CD14-positive monocyte (primary cell): ENCODE measurements at regions not wholly inside any gene's neighbourhood (a gene's known extent, or its start where the extent isn't known, plus 50 kb on each side); places are given as distances from the start of the nearest gene placed in this dataset.

Source experiments
- DNase-seq, 3 donors: peaks; one replicate each; pipeline ENCODE4 v3.0.0-alpha.2; 2011 to 2022
- H2AFZ ChIP-seq: 2 replicates; pipeline ENCODE4 v1.6.0; 2012; ENCODE audit warnings: mild to moderate bottlenecking, low read depth, low read length, inconsistent platforms; ENCODE audit not compliant: insufficient read depth, poor library complexity, severe bottlenecking
- H3K27ac ChIP-seq, 2 donors: 1 replicate in 1 of 2; 2 replicates in 1 of 2; pipeline ENCODE4 v1.5.1; 2012 to 2013; ENCODE audit warnings: low read length in 2 of 2, control low read depth in 1 of 2, inconsistent platforms in 1 of 2, low read depth in 1 of 2, mild to moderate bottlenecking in 1 of 2
- H3K27me3 ChIP-seq, 2 donors: one replicate each; pipeline versions ENCODE4 v1.6.0 to v1.6.1; 2011 to 2013; ENCODE audit warnings: low read length in 2 of 2; ENCODE audit not compliant: control insufficient read depth in 2 of 2, insufficient read depth in 2 of 2
- H3K36me3 ChIP-seq, 2 donors: replicated peaks in 1 of 2; 1 replicate in 1 of 2; 2 replicates in 1 of 2; pipeline versions ENCODE4 v1.5.1 to v1.6.1; 2012 to 2013; ENCODE audit warnings: low read length in 2 of 2, control low read depth in 1 of 2, inconsistent platforms in 1 of 2, mild to moderate bottlenecking in 1 of 2; ENCODE audit not compliant: insufficient read depth in 2 of 2, control insufficient read depth in 1 of 2
- H3K4me1 ChIP-seq, 2 donors: 1 replicate in 1 of 2; 2 replicates in 1 of 2; pipeline versions ENCODE4 v1.5.1 to v1.6.1; 2012 to 2013; ENCODE audit warnings: low read length in 2 of 2, control low read depth in 1 of 2, inconsistent platforms in 1 of 2, mild to moderate bottlenecking in 1 of 2, moderate library complexity in 1 of 2; ENCODE audit not compliant: insufficient read depth in 2 of 2, control insufficient read depth in 1 of 2
- H3K4me2 ChIP-seq: replicated peaks from 2 replicates; pipeline ENCODE3; 2012; ENCODE audit warnings: low read length, moderate library complexity, mild to moderate bottlenecking; ENCODE audit not compliant: poor library complexity, severe bottlenecking; ENCODE audit errors: extremely low read depth
- H3K4me3 ChIP-seq, 3 experiments: fragments of 200-600 bp in 1 of 3; sonication (generic) in 1 of 3; replicated peaks in 1 of 3; 1 replicate in 2 of 3; 2 replicates in 1 of 3; pipeline ENCODE4 v1.5.1; 2011 to 2013; ENCODE audit warnings: low read length in 3 of 3, mild to moderate bottlenecking in 3 of 3, control low read depth in 2 of 3, low read depth in 2 of 3, inconsistent platforms in 1 of 3, moderate library complexity in 1 of 3
- H3K79me2 ChIP-seq: 2 replicates; pipeline ENCODE4 v1.6.0; 2012; ENCODE audit warnings: mild to moderate bottlenecking, control low read depth, inconsistent platforms, low read length, moderate library complexity; ENCODE audit not compliant: insufficient read depth
- H3K9ac ChIP-seq: 2 replicates; pipeline ENCODE4 v1.6.0; 2017; ENCODE audit warnings: low read length, mild to moderate bottlenecking; ENCODE audit not compliant: insufficient read depth, poor library complexity, severe bottlenecking
- H3K9me3 ChIP-seq, 2 donors: replicated peaks in 1 of 2; 1 replicate in 1 of 2; 2 replicates in 1 of 2; pipeline versions ENCODE4 v1.5.1 to v1.6.1; 2012 to 2013; ENCODE audit warnings: low read length in 2 of 2, control low read depth in 1 of 2; ENCODE audit not compliant: control insufficient read depth in 1 of 2, insufficient read depth in 1 of 2
- H4K20me1 ChIP-seq: 2 replicates; pipeline ENCODE4 v1.6.0; 2012; ENCODE audit warnings: mild to moderate bottlenecking, low read length, control low read depth, moderate library complexity; ENCODE audit not compliant: insufficient read depth
- H3K27ac Mint-ChIP-seq, 7 donors: one replicate each; pipeline ENCODE4 v1.8.0; 2020; ENCODE audit warnings: mild to moderate bottlenecking in 7 of 7, mixed read lengths in 7 of 7, moderate library complexity in 6 of 7, inconsistent platforms in 2 of 7
- H3K27me3 Mint-ChIP-seq, 3 donors: one replicate each; pipeline ENCODE4 v1.8.0; 2021 to 2022; ENCODE audit warnings: low read depth in 3 of 3, mild to moderate bottlenecking in 3 of 3, mixed read lengths in 3 of 3, moderate library complexity in 3 of 3, inconsistent platforms in 1 of 3
- H3K36me3 Mint-ChIP-seq, 2 donors: one replicate each; pipeline ENCODE4 v1.8.0; 2020; ENCODE audit warnings: mixed read lengths in 2 of 2, inconsistent platforms in 1 of 2, mild to moderate bottlenecking in 1 of 2
- H3K4me1 Mint-ChIP-seq: one replicate; pipeline ENCODE4 v1.8.0; 2020; ENCODE audit warnings: mild to moderate bottlenecking, mixed read lengths
- H3K4me3 Mint-ChIP-seq, 2 donors: one replicate each; pipeline ENCODE4 v1.8.0; 2020; ENCODE audit warnings: mild to moderate bottlenecking in 2 of 2, mixed read lengths in 2 of 2, moderate library complexity in 1 of 2
- H3K9me3 Mint-ChIP-seq, 7 donors: one replicate each; pipeline ENCODE4 v1.8.0; 2020 to 2022; ENCODE audit warnings: mixed read lengths in 7 of 7, mild to moderate bottlenecking in 6 of 7, moderate library complexity in 6 of 7, inconsistent platforms in 2 of 7
- CTCF ChIP-seq: fragments of 200-600 bp; IDR thresholded peaks from one replicate; pipeline ENCODE4 v1.8.0; 2022; ENCODE audit warnings: antibody characterized with exemption, mild to moderate bottlenecking
- WGBS: methylation state at CpG from one replicate; pipeline ENCODE4 v1.1.5; 2013; ENCODE audit warnings: missing lambda C conversion rate; ENCODE audit not compliant: insufficient coverage; 5-methylcytosine and 5-hydroxymethylcytosine counted together
- intact Hi-C, 2 donors: fragments of 100-400 bp; cut with micrococcal nuclease; formaldehyde crosslinking; loops; one replicate each; pipeline versions ENCODE4 v1.15.0 to v1.15.1; 2023

GRCh38 chr22:22099833-22100812 is 117.5 kb upstream of the TOP3B start:
- intact Hi-C loops, result loop anchor here in 1 of 2 donors (5.0 kb wide), 1 partner anchor 38 kb away; no protein-coding TSS in a partner anchor
- H2AFZ ChIP-seq, result peak overlapping the region; percentile 46
- no peak overlapping the region for H3K4me2 ChIP-seq
- no peaks in the 10 kb centered on the region for H3K9me3 ChIP-seq
- Mint-ChIP-seq H3K4me1 (peaks cover 31% of the 10 kb centered on the region), H3K9me3 (no peaks in the 10 kb centered on the region), H3K27ac (no peak overlapping the region), H3K36me3 (no peaks in the 10 kb centered on the region), H3K4me3 (no peak overlapping the region), H3K27me3 (peaks cover 4 to 11% (median 7%) of the 10 kb centered on the region in 3 donors)
- no peaks in the 10 kb centered on the region for H4K20me1 ChIP-seq
- H3K27me3 ChIP-seq, result peaks cover 0 to 1% of the 10 kb centered on the region in 2 donors
- no peaks in the 10 kb centered on the region for H3K79me2 ChIP-seq
- no peak overlapping the region for H3K4me3 ChIP-seq
- peaks cover 24 to 44% of the 10 kb centered on the region in 2 donors for H3K4me1 ChIP-seq
- WGBS, result 75% methylated on average over 2 of the region's 11 CpGs
- no peaks in the 10 kb centered on the region for H3K36me3 ChIP-seq
- H3K27ac ChIP-seq, result no peak overlapping the region
- TF ChIP-seq CTCF, result peak; percentile 39
- DNase-seq, result peak in 1 of 3 donors; percentile 32
- H3K9ac ChIP-seq, result no peak overlapping the region

GRCh38 chr22:22099194-22099486 is 116.6 kb upstream of the TOP3B start:
- H3K9me3 Mint-ChIP-seq, result no peaks in the 10 kb centered on the region
- peak overlapping the region; percentile 13 to 79 for H3K27ac ChIP-seq
- peak overlapping the region; percentile 21 to 93 (median 60) for H3K27ac Mint-ChIP-seq

More at GRCh38 chr22:22099194-22099486, 116.6 kb upstream of the TOP3B start:
- no peak for TF ChIP-seq CTCF
- Histone ChIP-seq H3K27me3 (peaks cover 0 to 3% of the 10 kb centered on the region in 2 donors), H3K4me2 (peak overlapping the region; percentile 34), H4K20me1 (no peaks in the 10 kb centered on the region), H3K79me2 (no peaks in the 10 kb centered on the region), H3K4me1 (peaks cover 24 to 42% of the 10 kb centered on the region in 2 donors), H2AFZ (peak overlapping the region; percentile 74), H3K4me3 (no peak overlapping the region), H3K9me3 (no peaks in the 10 kb centered on the region), H3K36me3 (no peaks in the 10 kb centered on the region), H3K9ac (peak overlapping the region; percentile 0)
- intact Hi-C loops, result loop anchor here in 1 of 2 donors (5.0 kb wide), 1 partner anchor 37 kb away; no protein-coding TSS in a partner anchor
- Mint-ChIP-seq H3K27me3 (peaks cover 8 to 10% (median 10%) of the 10 kb centered on the region in 3 donors), H3K4me3 (no peak overlapping the region), H3K4me1 (peaks cover 31% of the 10 kb centered on the region), H3K36me3 (no peaks in the 10 kb centered on the region)
- WGBS, result no CpG with 5 or more reads among the region's 5 CpGs
- peak; percentile 45 to 69 (median 48) for DNase-seq
